MM.1S (cell line): ENCODE measurements at regions not wholly inside any gene's neighbourhood (a gene's known extent, or its start where the extent isn't known, plus 50 kb on each side); places are given as distances from the start of the nearest gene placed in this dataset.

Experiments used
- CTCF ChIP-seq: fragments of 300-600 bp; sonication (generic); IDR thresholded peaks from 2 replicates; pipeline ENCODE4 v1.5.1; 2016; ENCODE audit warnings: antibody characterized with exemption, low read length, mixed read lengths
- EZH2 ChIP-seq: fragments of 300-600 bp; sonication (generic); optimal IDR thresholded peaks from 2 replicates; pipeline ENCODE3; 2017; ENCODE audit warnings: low read depth, mild to moderate bottlenecking, antibody characterized with exemption, low read length, mixed read lengths

- TF ChIP-seq CTCF: no peak
- TF ChIP-seq EZH2: no peak
These were observed 105.3 kb downstream of the AASDH start for GRCh38 chr4:56282004-56282403.
